ENCODE measurements at regions not wholly inside any gene's neighbourhood (a gene's known extent, or its start where the extent isn't known, plus 50 kb on each side); places are given as distances from the start of the nearest gene placed in this dataset.

GRCh38 chr16:72332926-72333325 is 161.0 kb upstream of the PMFBP1 start:
- CTCF ChIA-PET = no interaction called here
- H3K4me3 ChIP-seq (ENCODE audit: low read length) = no peak overlapping the region
- H3K27me3 ChIP-seq (ENCODE audit: low read length) = no peaks in the 10 kb centered on the region
- DNase-seq = no peak
- no peak for TF ChIP-seq EZH2phosphoT487 (IDR thresholded peaks at IDR 0.05; ENCODE audit: borderline replicate concordance, low read length)
- no peak for TF ChIP-seq EZH2 (IDR thresholded peaks at IDR 0.05; ENCODE audit: low read length, unreplicated experiment)
- no peak for TF ChIP-seq CTCF (conservative IDR thresholded peaks at IDR 0.05; ENCODE audit: low read depth, low read length)
- no peak for ATAC-seq
- H3K4me1 ChIP-seq (ENCODE audit: insufficient read depth, low read length) = no peaks in the 10 kb centered on the region
- no peaks in the 10 kb centered on the region for H3K9me3 ChIP-seq (ENCODE audit: low read length)
- no peak overlapping the region for H3K4me2 ChIP-seq (ENCODE audit: low read length)
- no peaks in the 10 kb centered on the region for H3K36me3 ChIP-seq (ENCODE audit: low read depth, low read length)
- H3K9ac ChIP-seq (ENCODE audit: low read length) = no peak overlapping the region
- no peaks in the 10 kb centered on the region for H4K20me1 ChIP-seq (ENCODE audit: low read length)
- intact Hi-C loops (cut with micrococcal nuclease) = no loop called here
- no peaks in the 10 kb centered on the region for H3K79me2 ChIP-seq (ENCODE audit: low read length)
- no peak overlapping the region for H3K27ac ChIP-seq (ENCODE audit: low read length)
- no peak overlapping the region for H2AFZ ChIP-seq (ENCODE audit: low read length)
- no TSS peak for BruUV-seq (replicated peaks)
- no peaks in the 10 kb centered on the region for H3K9me2 ChIP-seq (replicated peaks; ENCODE audit: low read length)
- POLR2A ChIA-PET (ENCODE audit: unreplicated experiment) = no interaction called here
- H3F3A ChIP-seq (ENCODE audit: low read length, unreplicated experiment) = no peaks in the 10 kb centered on the region

- Histone ChIP-seq H3K4me3 (ENCODE audit: low read length) (no peak overlapping the region), H3K4me1 (ENCODE audit: insufficient read depth, low read length) (no peaks in the 10 kb centered on the region), H3K9me3 (ENCODE audit: low read length) (no peaks in the 10 kb centered on the region), H3K79me2 (ENCODE audit: low read length) (no peaks in the 10 kb centered on the region), H3K27ac (ENCODE audit: low read length) (no peak overlapping the region), H2AFZ (ENCODE audit: low read length) (no peak overlapping the region), H3K4me2 (ENCODE audit: low read length) (no peak overlapping the region), H3K36me3 (ENCODE audit: low read depth, low read length) (no peaks in the 10 kb centered on the region), H3F3A (ENCODE audit: low read length, unreplicated experiment) (no peaks in the 10 kb centered on the region), H4K20me1 (ENCODE audit: low read length) (no peaks in the 10 kb centered on the region), H3K27me3 (ENCODE audit: low read length) (no peaks in the 10 kb centered on the region), H3K9me2 (replicated peaks; ENCODE audit: low read length) (no peaks in the 10 kb centered on the region), H3K9ac (ENCODE audit: low read length) (no peak overlapping the region)
- POLR2A ChIA-PET (ENCODE audit: unreplicated experiment) = no interaction called here
- TF ChIP-seq EZH2phosphoT487 (IDR thresholded peaks at IDR 0.05; ENCODE audit: borderline replicate concordance, low read length) = no peak
- TF ChIP-seq EZH2 (IDR thresholded peaks at IDR 0.05; ENCODE audit: low read length, unreplicated experiment) = no peak
- TF ChIP-seq CTCF (conservative IDR thresholded peaks at IDR 0.05; ENCODE audit: low read depth, low read length) = no peak
- no TSS peak for BruUV-seq (replicated peaks)
- DNase-seq (no peak), ATAC-seq (no peak)
- intact Hi-C loops (cut with micrococcal nuclease) = no loop called here
- CTCF ChIA-PET = no interaction called here
Observed at GRCh38 chr16:72324578-72324977, 152.6 kb upstream of the PMFBP1 start.

GRCh38 chr16:72317446-72317845 is 145.5 kb upstream of the PMFBP1 start:
- Histone ChIP-seq H3K4me2 (ENCODE audit: low read length) (no peak overlapping the region), H3K27ac (ENCODE audit: low read length) (no peak overlapping the region), H3K9me2 (replicated peaks; ENCODE audit: low read length) (no peaks in the 10 kb centered on the region), H3K4me3 (ENCODE audit: low read length) (no peak overlapping the region), H4K20me1 (ENCODE audit: low read length) (no peaks in the 10 kb centered on the region), H2AFZ (ENCODE audit: low read length) (no peak overlapping the region), H3K4me1 (ENCODE audit: insufficient read depth, low read length) (no peaks in the 10 kb centered on the region), H3K27me3 (ENCODE audit: low read length) (no peaks in the 10 kb centered on the region), H3K36me3 (ENCODE audit: low read depth, low read length) (no peaks in the 10 kb centered on the region), H3K79me2 (ENCODE audit: low read length) (no peaks in the 10 kb centered on the region), H3K9me3 (ENCODE audit: low read length) (no peaks in the 10 kb centered on the region), H3F3A (ENCODE audit: low read length, unreplicated experiment) (no peaks in the 10 kb centered on the region), H3K9ac (ENCODE audit: low read length) (no peak overlapping the region)
- CTCF ChIA-PET = no interaction called here
- BruUV-seq (replicated peaks) = no TSS peak
- POLR2A ChIA-PET (ENCODE audit: unreplicated experiment) = no interaction called here
- no peak for ATAC-seq
- no peak for TF ChIP-seq EZH2phosphoT487 (IDR thresholded peaks at IDR 0.05; ENCODE audit: borderline replicate concordance, low read length)
- DNase-seq = no peak
- intact Hi-C loops (cut with micrococcal nuclease) = no loop called here
